GM12865 (cell line): ENCODE measurements at regions not wholly inside any gene's neighbourhood (a gene's known extent, or its start where the extent isn't known, plus 50 kb on each side); places are given as distances from the start of the nearest gene placed in this dataset.
A peak's percentile ranks its signal among the peaks of the same experiment; 100 is the strongest.

Experiments used
- DNase-seq: peaks from one replicate; pipeline ENCODE4 v3.0.0; 2010; ENCODE audit warnings: low read depth
- H3K4me3 ChIP-seq: 2 replicates; pipeline ENCODE4 v1.5.1; 2011; ENCODE audit warnings: mild to moderate bottlenecking, low read depth, low read length, control low read depth
- CTCF ChIP-seq: IDR thresholded peaks from 2 replicates; pipeline ENCODE4 v1.5.1; 2011; ENCODE audit warnings: low read length, control low read depth, low read depth, inconsistent platforms; ENCODE audit not compliant: insufficient read depth; ENCODE audit errors: missing control alignments

GRCh38 chr1:14524826-14525636 lies 73.5 kb upstream of the KAZN start:
- H3K4me3 ChIP-seq = no peak overlapping the region
- TF ChIP-seq CTCF = no peak
- no peak for DNase-seq

- DNase-seq = no peak
- H3K4me3 ChIP-seq = no peak overlapping the region
- TF ChIP-seq CTCF = no peak
These were observed 69.0 kb upstream of the KAZN start for GRCh38 chr1:14529475-14529874.

GRCh38 chr1:14531519-14531918 lies 67.0 kb upstream of the KAZN start:
- no peak overlapping the region for H3K4me3 ChIP-seq
- TF ChIP-seq CTCF = no peak
- DNase-seq = no peak

GRCh38 chr1:14535619-14536355 lies 62.7 kb upstream of the KAZN start:
- H3K4me3 ChIP-seq = no peak overlapping the region
- no peak for DNase-seq
- no peak for TF ChIP-seq CTCF

GRCh38 chr1:14538335-14538734 lies 60.1 kb upstream of the KAZN start:
- peak; percentile 21 for TF ChIP-seq CTCF
- no peak overlapping the region for H3K4me3 ChIP-seq
- no peak for DNase-seq

GRCh38 chr1:14539309-14539708 lies 59.2 kb upstream of the KAZN start:
- DNase-seq = no peak
- H3K4me3 ChIP-seq = no peak overlapping the region
- no peak for TF ChIP-seq CTCF
